ENCODE measurements at regions not wholly inside any gene's neighbourhood (a gene's known extent, or its start where the extent isn't known, plus 50 kb on each side); places are given as distances from the start of the nearest gene placed in this dataset.
A peak's percentile ranks its signal among the peaks of the same experiment; 100 is the strongest.
"Not testable (repeated sequence)": the region's sequence is repeated elsewhere in the genome, so short reads cannot be mapped to it uniquely, and the experiment has no call there.

GRCh38 chr10:61262486-61263261, 190.5 kb downstream of the TMEM26 start:
- no peak for DNase-seq

DNA sequence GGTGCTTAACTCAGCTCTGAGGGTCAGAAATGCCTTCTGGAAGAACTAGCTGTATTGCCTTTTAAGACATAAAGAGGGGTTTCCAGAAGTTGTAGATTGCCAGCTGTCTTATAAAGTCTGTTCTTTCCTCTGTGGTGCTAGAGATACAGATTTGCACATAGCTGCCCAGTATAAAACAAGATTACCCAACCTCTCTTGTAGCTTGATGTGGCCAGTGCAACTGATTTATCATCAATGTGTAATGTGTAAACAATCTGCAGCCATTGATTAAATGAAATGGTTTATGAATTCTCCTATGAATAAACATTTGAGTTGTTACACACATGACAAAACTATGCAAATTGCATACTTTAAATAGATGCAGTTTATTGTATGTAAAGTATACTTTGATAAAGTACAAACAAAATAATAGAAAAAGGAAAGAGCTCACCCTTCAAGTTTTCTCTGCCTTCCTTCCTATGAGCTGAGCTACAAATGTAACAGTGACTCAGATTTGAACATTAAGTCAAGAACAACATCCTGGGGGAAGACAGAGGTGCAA, 195.2 kb downstream of the TMEM26 start:
- no peak for DNase-seq

GRCh38 chr10:61257136-61257535, 196.0 kb downstream of the TMEM26 start:
- DNase-seq: no peak

- not testable (repeated sequence) for DNase-seq
Measured at GRCh38 chr10:61252326-61252725, 200.9 kb downstream of the TMEM26 start.

GRCh38 chr10:61251089-61251488, 202.1 kb downstream of the TMEM26 start:
- no peak for DNase-seq

DNA sequence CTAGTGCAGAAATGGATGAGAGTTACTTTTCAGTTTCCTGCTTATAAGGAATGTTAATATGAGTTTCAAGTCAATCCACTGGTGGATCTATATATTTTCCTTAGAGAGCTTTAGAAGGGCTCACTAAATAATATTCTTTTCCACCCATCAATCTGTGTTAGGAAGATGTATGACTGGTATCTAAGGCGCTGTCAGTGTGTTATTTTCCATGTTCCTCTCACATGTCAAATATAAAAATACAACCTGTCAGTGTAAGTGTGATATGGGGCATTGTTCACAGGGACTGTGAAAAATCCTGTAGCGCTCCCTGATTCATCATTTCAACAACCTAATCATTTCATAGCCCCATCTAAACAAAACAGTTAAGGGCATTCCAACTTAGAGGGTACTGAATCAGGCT, 203.1 kb downstream of the TMEM26 start:
- no peak for DNase-seq

DNA sequence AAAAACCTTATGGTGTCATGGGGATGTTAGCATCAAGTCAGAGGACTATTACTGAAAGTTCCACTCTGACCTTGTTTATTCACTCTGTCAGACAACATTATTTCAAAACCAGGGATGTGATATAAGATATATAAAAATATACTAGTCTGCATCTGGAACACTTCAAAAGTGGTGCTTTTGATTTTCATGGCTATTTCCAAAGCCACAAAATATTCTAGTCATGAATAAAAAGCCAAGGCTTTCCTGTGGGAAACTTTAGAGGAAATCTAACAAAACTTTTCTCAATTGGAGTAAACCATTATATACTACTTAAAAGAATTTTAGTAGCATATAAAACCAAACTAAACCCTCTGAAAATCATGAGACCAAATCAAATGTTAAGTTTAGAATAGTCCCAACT, 205.2 kb downstream of the TMEM26 start:
- DNase-seq: no peak

DNA sequence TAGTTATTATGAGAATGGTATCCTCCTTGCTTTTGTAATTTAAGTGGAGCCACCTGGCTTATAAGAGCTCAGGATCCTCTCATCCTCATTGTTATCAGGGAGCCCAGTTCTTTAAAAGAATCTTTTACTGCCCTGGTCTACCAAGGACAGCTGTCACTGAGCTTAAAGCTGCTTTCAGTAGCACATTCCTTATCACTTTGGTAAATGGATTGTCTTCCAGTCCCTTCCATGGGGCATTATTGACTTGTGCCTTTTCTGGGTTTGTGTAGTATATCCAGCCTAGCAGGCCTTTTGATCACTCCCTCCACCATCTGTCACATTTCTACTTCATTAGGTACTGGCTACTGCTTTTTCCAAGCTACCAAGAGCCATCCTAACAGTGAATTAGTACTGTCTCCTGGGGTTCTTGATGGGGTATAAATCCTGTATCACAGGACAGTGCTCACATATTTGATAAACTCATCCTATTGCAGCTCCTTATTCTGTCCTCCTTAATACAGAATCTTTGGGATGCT, 208.9 kb downstream of the TMEM26 start:
- no peak for DNase-seq

- peak; percentile 7 for DNase-seq
Measured at GRCh38 chr10:61232780-61233179, 220.4 kb downstream of the TMEM26 start.

GRCh38 chr10:61225939-61226338, 227.2 kb downstream of the TMEM26 start:
- DNase-seq: no peak

- DNase-seq: no peak
Measured at GRCh38 chr10:61223576-61223975, 229.6 kb downstream of the TMEM26 start.

DNA sequence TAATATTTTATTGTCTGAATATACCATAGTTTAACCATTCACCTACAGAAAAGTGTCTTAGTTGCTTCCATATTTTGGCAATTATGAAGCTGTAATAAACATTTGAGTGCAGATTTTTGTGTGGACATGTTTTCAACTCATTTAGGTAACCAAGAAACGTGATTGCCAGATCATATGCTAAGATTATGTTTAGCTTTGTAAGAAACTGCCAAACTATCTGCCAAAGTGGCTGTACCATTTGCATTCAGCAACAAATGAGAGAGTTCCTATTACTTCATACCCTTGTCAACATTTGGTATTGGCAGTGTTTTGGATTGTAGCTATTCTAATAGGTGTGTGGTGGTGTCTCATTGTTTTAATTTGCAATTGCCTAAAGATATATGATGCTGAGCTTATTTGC, 233.5 kb downstream of the TMEM26 start:
- no peak for DNase-seq

GRCh38 chr10:61217851-61218565, 235.2 kb downstream of the TMEM26 start:
- DNase-seq: no peak

- DNase-seq: no peak
Measured at GRCh38 chr10:61215246-61215645, 237.9 kb downstream of the TMEM26 start.

DNA sequence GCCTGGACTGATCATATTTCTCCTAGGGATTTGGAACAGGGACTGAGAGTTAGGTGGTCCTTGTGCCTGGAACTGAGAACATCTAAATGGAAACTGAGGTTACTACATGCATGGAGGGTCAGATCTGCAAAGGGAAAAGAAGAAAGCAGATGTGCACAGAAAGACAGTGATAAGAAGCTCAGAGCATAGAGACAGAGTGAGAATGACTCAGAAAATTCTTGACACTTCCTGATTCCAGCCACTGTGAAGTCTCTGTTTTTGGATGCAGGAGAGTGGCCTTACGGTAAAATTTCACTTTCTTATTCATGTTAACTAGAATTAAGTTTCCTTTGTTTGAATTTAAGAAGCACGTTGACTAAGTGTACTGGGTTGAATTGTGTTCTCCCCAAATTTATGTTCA, 241.7 kb downstream of the TMEM26 start:
- DNase-seq: no peak

- peak; percentile 8 for DNase-seq
Measured at GRCh38 chr10:61197057-61197456, 253.1 kb upstream of the RHOBTB1 start.

DNA sequence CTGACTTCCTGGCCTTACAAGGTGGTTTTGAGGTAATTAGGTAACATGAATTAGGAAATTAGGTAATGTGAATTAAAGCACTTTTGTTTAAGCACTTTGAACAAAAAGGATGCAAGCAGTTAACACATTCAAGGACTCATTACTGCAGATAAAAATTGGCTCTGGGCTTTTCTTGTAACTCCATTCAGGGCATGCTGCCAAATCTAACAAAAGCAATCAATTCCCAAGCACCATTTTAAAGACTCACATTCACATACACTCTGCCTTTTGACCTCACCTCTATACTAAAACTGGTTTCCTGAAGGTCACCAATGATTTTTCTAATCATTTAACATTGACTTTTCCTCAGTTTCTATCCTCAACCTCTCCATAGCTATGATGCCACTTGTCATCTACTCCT, 251.2 kb upstream of the RHOBTB1 start:
- DNase-seq: no peak

- DNase-seq: not testable (repeated sequence)
Measured at GRCh38 chr10:61192589-61192988, 248.6 kb upstream of the RHOBTB1 start.

- DNase-seq: no peak
Measured at GRCh38 chr10:61192042-61192441, 248.1 kb upstream of the RHOBTB1 start.

GRCh38 chr10:61189912-61190311, 245.9 kb upstream of the RHOBTB1 start:
- DNase-seq: no peak

DNA sequence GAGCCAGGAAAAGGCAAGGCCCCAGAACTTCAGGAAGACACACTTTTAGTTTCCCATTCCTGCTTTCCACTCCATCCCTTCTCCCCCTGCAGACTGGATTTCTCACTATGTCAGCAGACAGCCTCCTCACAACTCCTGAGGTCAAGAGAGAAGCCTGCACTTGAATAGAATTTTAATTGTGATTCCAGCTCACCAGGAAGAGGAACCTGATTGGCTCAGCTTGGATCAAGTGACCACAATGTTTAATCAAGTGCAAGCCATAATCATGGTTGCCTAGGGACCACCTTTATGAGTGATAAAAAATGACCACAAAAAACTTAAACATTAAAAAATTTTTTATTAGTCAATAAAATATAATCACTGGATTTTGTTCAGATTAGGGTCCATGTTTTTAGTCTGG, 244.7 kb upstream of the RHOBTB1 start:
- DNase-seq: no peak

- DNase-seq: no peak
Measured at GRCh38 chr10:61188101-61188500, 244.1 kb upstream of the RHOBTB1 start.

DNA sequence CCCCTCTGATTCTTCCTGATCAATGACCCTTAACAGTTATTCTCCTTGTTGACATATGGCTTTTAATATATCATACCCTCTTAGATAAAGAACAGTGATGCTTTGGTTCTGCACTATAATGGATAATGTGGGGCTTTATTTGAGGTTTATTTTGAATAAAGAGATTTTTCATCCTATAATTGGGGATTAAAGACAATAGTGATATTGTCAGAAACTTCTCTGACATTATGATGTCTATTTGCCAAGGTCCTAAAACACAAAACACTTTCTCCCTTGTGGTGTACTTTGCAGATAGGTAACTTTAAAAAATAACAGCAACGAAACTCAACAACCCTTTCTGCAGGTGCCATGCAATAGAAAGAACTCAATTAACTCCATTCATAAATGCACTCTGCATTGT, 243.6 kb upstream of the RHOBTB1 start:
- DNase-seq: no peak

- DNase-seq: no peak
Measured at GRCh38 chr10:61186408-61186807, 242.4 kb upstream of the RHOBTB1 start.
